ENCODE measurements at regions not wholly inside any gene's neighbourhood (a gene's known extent, or its start where the extent isn't known, plus 50 kb on each side); places are given as distances from the start of the nearest gene placed in this dataset.

- no peaks in the 10 kb centered on the region for H3K27me3 ChIP-seq
- no peak for DNase-seq (ENCODE audit: low spot score)
- no peak overlapping the region for H3K4me2 ChIP-seq
- peaks cover 10% of the 10 kb centered on the region for H3K9me3 Mint-ChIP-seq
- no peaks in the 10 kb centered on the region for H4K20me1 ChIP-seq (ENCODE audit: low read depth)
- H3K27ac Mint-ChIP-seq: no peak overlapping the region
- no peak overlapping the region for H3K4me3 Mint-ChIP-seq
- no peaks in the 10 kb centered on the region for H3F3A ChIP-seq (ENCODE audit: low read depth)
- H3K36me3 Mint-ChIP-seq: no peaks in the 10 kb centered on the region
- no peak overlapping the region for H3K4me3 ChIP-seq
- H3K4me1 ChIP-seq: no peaks in the 10 kb centered on the region
- H3K9ac ChIP-seq: no peak overlapping the region
- H3K27ac ChIP-seq: no peak overlapping the region
- H3K79me2 ChIP-seq (ENCODE audit: low read depth): no peaks in the 10 kb centered on the region
- H3K27me3 Mint-ChIP-seq (ENCODE audit: insufficient read depth, low read depth): peaks cover 3% of the 10 kb centered on the region
- H2AFZ ChIP-seq (replicated peaks): no peak overlapping the region
- no peaks in the 10 kb centered on the region for H3K4me1 Mint-ChIP-seq
- H3K9me3 ChIP-seq (ENCODE audit: low read depth): peaks cover 5% of the 10 kb centered on the region
- no peaks in the 10 kb centered on the region for H3K36me3 ChIP-seq
- TF ChIP-seq CTCF (IDR thresholded peaks at IDR 0.05) (no peak), EZH2 (IDR thresholded peaks at IDR 0.05) (no peak), EZH2phosphoT487 (IDR thresholded peaks at IDR 0.05) (no peak)
Observed at GRCh38 chr18:30072609-30073385, 969.7 kb downstream of the DSC3 start.

GRCh38 chr18:30066288-30066687 lies 976.3 kb downstream of the DSC3 start:
- Mint-ChIP-seq H3K9me3 (no peaks in the 10 kb centered on the region), H3K4me1 (no peaks in the 10 kb centered on the region), H3K27me3 (ENCODE audit: insufficient read depth, low read depth) (no peaks in the 10 kb centered on the region), H3K27ac (no peak overlapping the region), H3K36me3 (no peaks in the 10 kb centered on the region), H3K4me3 (no peak overlapping the region)
- no peaks in the 10 kb centered on the region for H3F3A ChIP-seq (ENCODE audit: low read depth)
- no peak overlapping the region for H3K9ac ChIP-seq
- DNase-seq (ENCODE audit: low spot score): no peak
- no peak overlapping the region for H3K4me3 ChIP-seq
- H3K4me1 ChIP-seq: no peaks in the 10 kb centered on the region
- no peaks in the 10 kb centered on the region for H3K9me3 ChIP-seq (ENCODE audit: low read depth)
- no peaks in the 10 kb centered on the region for H4K20me1 ChIP-seq (ENCODE audit: low read depth)
- H3K36me3 ChIP-seq: no peaks in the 10 kb centered on the region
- no peaks in the 10 kb centered on the region for H3K79me2 ChIP-seq (ENCODE audit: low read depth)
- H3K27ac ChIP-seq: no peak overlapping the region
- H3K4me2 ChIP-seq: no peak overlapping the region
- H2AFZ ChIP-seq (replicated peaks): no peak overlapping the region
- no peak for TF ChIP-seq EZH2 (IDR thresholded peaks at IDR 0.05)
- no peak for TF ChIP-seq CTCF (IDR thresholded peaks at IDR 0.05)
- no peak for TF ChIP-seq EZH2phosphoT487 (IDR thresholded peaks at IDR 0.05)
- H3K27me3 ChIP-seq: no peaks in the 10 kb centered on the region

- no peaks in the 10 kb centered on the region for H3K27me3 ChIP-seq
- H3K4me1 Mint-ChIP-seq: no peaks in the 10 kb centered on the region
- no peaks in the 10 kb centered on the region for H3K79me2 ChIP-seq (ENCODE audit: low read depth)
- no peak overlapping the region for H3K27ac ChIP-seq
- TF ChIP-seq EZH2 (IDR thresholded peaks at IDR 0.05) (no peak), EZH2phosphoT487 (IDR thresholded peaks at IDR 0.05) (no peak), CTCF (IDR thresholded peaks at IDR 0.05) (no peak)
- DNase-seq (ENCODE audit: low spot score): no peak
- H3K4me3 ChIP-seq: no peak overlapping the region
- H3K9me3 ChIP-seq (ENCODE audit: low read depth): no peaks in the 10 kb centered on the region
- no peaks in the 10 kb centered on the region for H3F3A ChIP-seq (ENCODE audit: low read depth)
- no peaks in the 10 kb centered on the region for H3K27me3 Mint-ChIP-seq (ENCODE audit: insufficient read depth, low read depth)
- H3K9me3 Mint-ChIP-seq: no peaks in the 10 kb centered on the region
- H3K27ac Mint-ChIP-seq: no peak overlapping the region
- H3K9ac ChIP-seq: no peak overlapping the region
- no peaks in the 10 kb centered on the region for H4K20me1 ChIP-seq (ENCODE audit: low read depth)
- no peak overlapping the region for H2AFZ ChIP-seq (replicated peaks)
- H3K36me3 ChIP-seq: no peaks in the 10 kb centered on the region
- no peaks in the 10 kb centered on the region for H3K36me3 Mint-ChIP-seq
- no peak overlapping the region for H3K4me2 ChIP-seq
- no peaks in the 10 kb centered on the region for H3K4me1 ChIP-seq
- H3K4me3 Mint-ChIP-seq: no peak overlapping the region
Observed at GRCh38 chr18:30057398-30057797, 985.1 kb downstream of the DSC3 start.
